ENCODE measurements at regions not wholly inside any gene's neighbourhood (a gene's known extent, or its start where the extent isn't known, plus 50 kb on each side); places are given as distances from the start of the nearest gene placed in this dataset.

GRCh38 chr17:27949304-27949703 is 56.1 kb upstream of the LYRM9 start:
- TF ChIP-seq CTCF (IDR thresholded peaks at IDR 0.05), result no peak
- no peak for TF ChIP-seq POLR2AphosphoS5 (IDR thresholded peaks at IDR 0.05; ENCODE audit: low read depth, low read length)
- TF ChIP-seq REST (IDR thresholded peaks at IDR 0.05; ENCODE audit: insufficient read depth in 1 of 2, low read depth in 2 of 2, low read length in 1 of 2), result no peak
- no peak for TF ChIP-seq SIN3A (IDR thresholded peaks at IDR 0.05; ENCODE audit: borderline replicate concordance, insufficient read depth, low read depth, low read length)
